Fibroblast of mammary gland (primary cell): ENCODE measurements at regions not wholly inside any gene's neighbourhood (a gene's known extent, or its start where the extent isn't known, plus 50 kb on each side); places are given as distances from the start of the nearest gene placed in this dataset.

Experiments
- DNase-seq: peaks from one replicate; pipeline ENCODE4 v3.0.0-alpha.2; 2010; ENCODE audit warnings: low read depth
- H3K4me3 ChIP-seq: 2 replicates; pipeline ENCODE4 v1.5.1; 2011; ENCODE audit warnings: low read depth, mild to moderate bottlenecking, low read length, moderate library complexity; ENCODE audit not compliant: control insufficient read depth
- CTCF ChIP-seq: conservative IDR thresholded peaks from 2 replicates; pipeline ENCODE4 v1.5.1; 2011; ENCODE audit warnings: low read depth, low read length, inconsistent platforms; ENCODE audit not compliant: control insufficient read depth, insufficient read depth

DNA sequence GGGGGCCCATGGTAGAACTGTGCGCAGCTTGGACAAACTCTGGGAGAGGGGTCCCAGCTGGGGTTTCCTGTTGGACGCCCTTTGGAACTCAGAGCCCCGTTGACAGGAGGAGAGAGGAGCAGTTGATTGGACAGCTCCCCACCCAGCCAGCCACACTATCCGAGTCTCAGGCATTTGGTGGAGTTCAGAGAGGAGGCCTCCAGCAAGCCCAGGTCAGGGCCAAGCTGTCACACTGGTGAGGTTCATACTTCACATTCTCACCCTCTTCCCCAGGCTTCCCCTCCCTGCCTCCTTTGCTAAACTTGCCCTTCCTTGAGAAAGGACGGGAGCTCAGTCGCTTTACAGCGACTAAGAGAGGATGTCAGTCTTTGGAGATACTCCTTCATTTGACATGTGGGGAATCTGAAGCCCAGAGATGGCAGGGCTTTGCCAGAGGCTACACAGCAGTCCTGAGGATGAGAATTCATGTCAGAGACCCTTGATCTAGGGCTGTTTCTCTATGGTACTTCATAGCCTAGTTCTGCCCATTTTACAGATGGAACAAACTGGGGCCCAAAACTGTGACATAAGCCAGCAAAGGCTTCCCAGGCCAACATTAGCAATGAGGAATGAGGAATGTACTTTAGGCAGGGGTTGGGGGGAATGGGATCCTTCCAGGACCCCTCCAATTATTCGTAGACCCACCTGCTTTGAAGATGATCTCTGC, 142.2 kb downstream of the SMAD6 start:
- no peak for DNase-seq
- TF ChIP-seq CTCF = no peak
- H3K4me3 ChIP-seq = no peak overlapping the region

DNA sequence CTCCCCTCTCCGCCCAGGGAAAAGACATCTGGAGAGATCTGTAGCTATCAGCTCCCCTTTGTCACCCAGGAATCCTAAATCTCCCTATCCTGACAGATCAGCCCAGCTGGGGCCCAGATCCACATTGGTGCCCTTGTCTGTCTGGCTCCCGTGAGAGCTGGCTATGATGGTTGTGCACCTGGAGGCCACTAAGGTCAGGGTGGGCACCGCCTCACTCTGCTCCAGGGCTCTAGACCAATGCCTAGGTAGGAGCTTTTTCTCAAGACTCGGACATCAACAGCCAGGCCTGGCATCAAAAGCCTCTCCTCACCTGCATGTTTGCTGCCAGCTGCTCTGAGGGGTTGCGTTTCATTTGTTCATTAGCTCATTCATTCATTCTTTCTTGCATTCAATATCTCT, 142.7 kb downstream of the SMAD6 start:
- DNase-seq = no peak
- TF ChIP-seq CTCF = no peak
- no peak overlapping the region for H3K4me3 ChIP-seq

- TF ChIP-seq CTCF = no peak
- H3K4me3 ChIP-seq = no peak overlapping the region
- no peak for DNase-seq
Observed at GRCh38 chr15:66845266-66845785, 143.3 kb downstream of the SMAD6 start.

GRCh38 chr15:66846031-66846430, 144.0 kb downstream of the SMAD6 start:
- H3K4me3 ChIP-seq = no peak overlapping the region
- no peak for DNase-seq
- TF ChIP-seq CTCF = no peak

GRCh38 chr15:66846811-66847210, 144.8 kb downstream of the SMAD6 start:
- TF ChIP-seq CTCF = no peak
- H3K4me3 ChIP-seq = no peak overlapping the region
- DNase-seq = no peak

DNA sequence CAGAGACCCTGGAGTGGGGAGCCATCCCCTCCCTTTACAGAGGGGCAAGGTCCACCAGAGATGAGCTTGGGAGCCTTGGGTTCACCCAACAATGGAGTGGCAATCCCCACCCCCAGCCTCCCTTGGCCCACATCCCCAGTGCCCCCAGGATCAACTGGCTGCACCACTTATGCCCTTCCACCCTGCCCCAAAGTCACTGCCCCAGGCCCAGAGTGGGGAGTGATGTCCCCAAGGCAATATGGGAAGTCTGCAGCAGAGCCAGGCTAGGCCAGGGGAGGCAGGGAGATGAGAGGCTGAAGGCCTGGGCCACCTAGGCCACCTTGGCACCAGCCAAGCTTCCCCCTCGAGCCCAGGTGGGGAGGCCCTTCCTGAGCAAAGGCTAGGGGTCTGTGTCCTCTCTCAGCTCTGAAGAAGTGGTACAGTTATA, 145.5 kb downstream of the SMAD6 start:
- no peak for DNase-seq
- TF ChIP-seq CTCF = no peak
- H3K4me3 ChIP-seq = no peak overlapping the region

DNA sequence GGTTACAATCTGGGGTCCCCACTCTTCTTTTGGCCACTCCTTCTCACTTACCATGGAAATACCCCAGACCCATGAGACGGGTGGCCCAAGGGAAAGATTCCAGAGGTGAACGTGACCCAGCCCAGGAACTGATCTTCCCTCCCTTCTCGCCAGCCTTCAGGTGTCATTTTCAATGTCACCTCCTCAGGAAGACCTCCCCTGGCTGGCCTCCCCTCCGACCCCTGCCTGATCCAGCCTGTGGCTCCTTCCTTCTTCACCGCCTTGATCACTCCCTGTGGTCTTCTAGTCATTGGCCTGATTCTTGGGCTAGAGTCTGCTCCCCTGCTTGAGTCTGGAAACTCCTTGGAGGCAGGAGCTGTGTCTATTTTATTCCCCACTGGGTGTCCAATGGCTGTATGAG, 146.1 kb downstream of the SMAD6 start:
- H3K4me3 ChIP-seq = no peak overlapping the region
- DNase-seq = no peak
- TF ChIP-seq CTCF = no peak
